Liver (tissue), 3 donors: ENCODE measurements at regions not wholly inside any gene's neighbourhood (a gene's known extent, or its start where the extent isn't known, plus 50 kb on each side); places are given as distances from the start of the nearest gene placed in this dataset.
"Not testable (repeated sequence)": the region's sequence is repeated elsewhere in the genome, so short reads cannot be mapped to it uniquely, and the experiment has no call there.

Experiments
- ATF3 ChIP-seq: IDR thresholded peaks from 2 replicates; pipeline ENCODE4 v1.6.1; 2016; ENCODE audit warnings: antibody characterized with exemption
- CTCF ChIP-seq: fragments of 150-350 bp; IDR thresholded peaks from 2 replicates; pipeline ENCODE4 v1.5.1; 2017; ENCODE audit warnings: improper control_type of control experiment, low read depth, low read length; ENCODE audit not compliant: missing input control
- EGR1 ChIP-seq, 2 donors: IDR thresholded peaks; 2 replicates each; pipeline ENCODE4 v1.6.1; 2016 to 2018; ENCODE audit warnings: antibody characterized with exemption in 2 of 2, low read depth in 2 of 2
- FOXA1 ChIP-seq: IDR thresholded peaks from 2 replicates; pipeline ENCODE4 v1.6.1; 2016; ENCODE audit warnings: antibody characterized with exemption
- GABPA ChIP-seq, 2 donors: IDR thresholded peaks in 1 of 2; conservative IDR thresholded peaks in 1 of 2; 2 replicates each; pipeline ENCODE4 v1.6.1; 2016; ENCODE audit warnings: antibody characterized with exemption in 2 of 2, mild to moderate bottlenecking in 1 of 2, moderate library complexity in 1 of 2
- JUND ChIP-seq, 2 donors: IDR thresholded peaks; 2 replicates each; pipeline ENCODE4 v1.6.1; 2016; ENCODE audit warnings: antibody characterized with exemption in 2 of 2
- MAX ChIP-seq: IDR thresholded peaks from 2 replicates; pipeline ENCODE4 v1.6.1; 2016; ENCODE audit warnings: antibody characterized with exemption
- NR2F2 ChIP-seq: IDR thresholded peaks from 2 replicates; pipeline ENCODE4 v1.6.1; 2016; ENCODE audit warnings: antibody characterized with exemption
- RAD21 ChIP-seq, 2 donors: IDR thresholded peaks; 2 replicates each; pipeline ENCODE4 v1.6.1; 2016; ENCODE audit warnings: antibody characterized with exemption in 2 of 2, mild to moderate bottlenecking in 2 of 2
- RXRA ChIP-seq, 2 donors: IDR thresholded peaks; 2 replicates each; pipeline ENCODE4 v1.6.1; 2017 to 2018; ENCODE audit warnings: antibody characterized with exemption in 2 of 2, mild to moderate bottlenecking in 1 of 2
- SP1 ChIP-seq: IDR thresholded peaks from 2 replicates; pipeline ENCODE4 v1.6.1; 2018; ENCODE audit warnings: antibody characterized with exemption, mild to moderate bottlenecking
- TAF1 ChIP-seq: conservative IDR thresholded peaks from 2 replicates; pipeline ENCODE4 v1.6.1; 2016; ENCODE audit warnings: antibody characterized with exemption, mild to moderate bottlenecking
- YY1 ChIP-seq: IDR thresholded peaks from 2 replicates; pipeline ENCODE4 v1.6.1; 2016; ENCODE audit warnings: antibody characterized with exemption, mild to moderate bottlenecking
- ZBTB33 ChIP-seq: IDR thresholded peaks from 2 replicates; pipeline ENCODE4 v1.6.1; 2016; ENCODE audit warnings: antibody characterized with exemption
- donor health status: healthy.
- donor health status: healthy.

- TF ChIP-seq CTCF; ATF3; RAD21 (IDR thresholded peaks at IDR 0.05); YY1; EGR1 (IDR thresholded peaks at IDR 0.05; ENCODE audit: low read depth in 2 of 2); GABPA (IDR thresholded peaks at IDR 0.05 in 1 of 2, conservative IDR thresholded peaks at IDR 0.05 in 1 of 2); ZBTB33; MAX; SP1; FOXA1; JUND (IDR thresholded peaks at IDR 0.05); TAF1; NR2F2; RXRA (IDR thresholded peaks at IDR 0.05): not testable (repeated sequence)
Measured at GRCh38 chr7:55311892-55312291, 53.2 kb upstream of the LANCL2 start.
